Spleen (tissue), 7 donors: ENCODE measurements at regions not wholly inside any gene's neighbourhood (a gene's known extent, or its start where the extent isn't known, plus 50 kb on each side); places are given as distances from the start of the nearest gene placed in this dataset.

Source experiments
- CTCF ChIP-seq, 11 experiments: fragments of 200-600 bp in 7 of 11; fragments of 450-650 bp in 4 of 11; sonication (generic) in 4 of 11; IDR thresholded peaks in 8 of 11; conservative IDR thresholded peaks in 3 of 11; 1 replicate in 7 of 11; 2 replicates in 4 of 11; pipeline versions ENCODE4 v1.4.0 to v1.8.0; 2016 to 2021; ENCODE audit warnings: antibody characterized with exemption in 11 of 11, inconsistent platforms in 4 of 11, mild to moderate bottlenecking in 1 of 11
- POLR2A ChIP-seq, 3 donors: fragments of 450-650 bp; IDR thresholded peaks; one replicate each; pipeline ENCODE4 v1.5.1; 2017; ENCODE audit warnings: antibody characterized with exemption in 3 of 3, mild to moderate bottlenecking in 1 of 3
- POLR2AphosphoS5 ChIP-seq, 3 donors: sonication (generic); formaldehyde crosslinking; IDR thresholded peaks; one replicate each; pipeline ENCODE4 v1.5.1; 2017; ENCODE audit warnings: antibody characterized with exemption in 3 of 3
- donor health status: DM: no; HTN: no; CAD: no; lungs with moderate emphysema.
- donor health status: DM: no; HTN: no; CAD: no.
- donor health status: DM: no; HTN: no; CAD: no.

- TF ChIP-seq CTCF (IDR thresholded peaks at IDR 0.05 in 8 of 11, conservative IDR thresholded peaks at IDR 0.05 in 3 of 11) (no peak), POLR2A (IDR thresholded peaks at IDR 0.05) (no peak), POLR2AphosphoS5 (IDR thresholded peaks at IDR 0.05) (no peak)
These were observed 67.3 kb upstream of the MED4 start for GRCh38 chr13:48162217-48162616.
